DLD1 (cell line): ENCODE measurements at regions not wholly inside any gene's neighbourhood (a gene's known extent, or its start where the extent isn't known, plus 50 kb on each side); places are given as distances from the start of the nearest gene placed in this dataset.

Experiments
- in situ Hi-C: cut with HindIII; loops from 2 replicates; pipeline ENCODE4 v1.10.0; 2017; ENCODE audit warnings: low sequenced_read_pairs

GRCh38 chr10:4329225-4329624 lies 496.8 kb upstream of the AKR1E2 start:
- in situ Hi-C loops = no loop called here

- in situ Hi-C loops = no loop called here
These were observed 499.4 kb upstream of the AKR1E2 start for GRCh38 chr10:4326647-4327046.

GRCh38 chr10:4319870-4320367 lies 506.1 kb upstream of the AKR1E2 start:
- in situ Hi-C loops = no loop called here

- in situ Hi-C loops = no loop called here
These were observed 509.7 kb upstream of the AKR1E2 start for GRCh38 chr10:4316161-4316810.

- in situ Hi-C loops = no loop called here
These were observed 510.5 kb upstream of the AKR1E2 start for GRCh38 chr10:4315551-4315950.

GRCh38 chr10:4313051-4313450 lies 513.0 kb upstream of the AKR1E2 start:
- in situ Hi-C loops = no loop called here

- in situ Hi-C loops = no loop called here
These were observed 513.8 kb upstream of the AKR1E2 start for GRCh38 chr10:4312051-4312835.

GRCh38 chr10:4310172-4310571 lies 515.8 kb upstream of the AKR1E2 start:
- in situ Hi-C loops = no loop called here

GRCh38 chr10:4307910-4308309 lies 518.1 kb upstream of the AKR1E2 start:
- in situ Hi-C loops = no loop called here

GRCh38 chr10:4306871-4307270 lies 519.1 kb upstream of the AKR1E2 start:
- in situ Hi-C loops = no loop called here

- in situ Hi-C loops = no loop called here
These were observed 518.0 kb upstream of the KLF6 start for GRCh38 chr10:4303045-4303444.

GRCh38 chr10:4301291-4302045 lies 516.5 kb upstream of the KLF6 start:
- in situ Hi-C loops = no loop called here

GRCh38 chr10:4296161-4296560 lies 511.2 kb upstream of the KLF6 start:
- in situ Hi-C loops = no loop called here

- in situ Hi-C loops = no loop called here
These were observed 510.2 kb upstream of the KLF6 start for GRCh38 chr10:4294996-4295792.

GRCh38 chr10:4294271-4294670 lies 509.3 kb upstream of the KLF6 start:
- in situ Hi-C loops = no loop called here

- in situ Hi-C loops = no loop called here
These were observed 507.0 kb upstream of the KLF6 start for GRCh38 chr10:4291990-4292389.

GRCh38 chr10:4285121-4285520 lies 500.1 kb upstream of the KLF6 start:
- in situ Hi-C loops = no loop called here

GRCh38 chr10:4283846-4284610 lies 499.0 kb upstream of the KLF6 start:
- in situ Hi-C loops = no loop called here

- in situ Hi-C loops = no loop called here
These were observed 497.5 kb upstream of the KLF6 start for GRCh38 chr10:4282496-4282895.

- in situ Hi-C loops = no loop called here
These were observed 496.3 kb upstream of the KLF6 start for GRCh38 chr10:4281190-4281825.
